PC-9 (cell line): ENCODE measurements at regions not wholly inside any gene's neighbourhood (a gene's known extent, or its start where the extent isn't known, plus 50 kb on each side); places are given as distances from the start of the nearest gene placed in this dataset.
"Not testable (repeated sequence)": the region's sequence is repeated elsewhere in the genome, so short reads cannot be mapped to it uniquely, and the experiment has no call there.

Experiments
- CTCF ChIP-seq: fragments of 200-600 bp; sonication (generic); conservative IDR thresholded peaks from 2 replicates; pipeline ENCODE4 v1.6.1; 2017; ENCODE audit warnings: mixed run types, antibody characterized with exemption, mild to moderate bottlenecking, moderate library complexity
- EZH2 ChIP-seq: fragments of 200-600 bp; sonication (generic); IDR thresholded peaks from 2 replicates; pipeline ENCODE4 v1.8.0; 2017; ENCODE audit warnings: antibody characterized with exemption, low read depth

GRCh38 chr16:25539767-25540166 lies 152.0 kb upstream of the HS3ST4 start:
- not testable (repeated sequence) for TF ChIP-seq CTCF, EZH2
